Loucy (cell line): ENCODE measurements at regions not wholly inside any gene's neighbourhood (a gene's known extent, or its start where the extent isn't known, plus 50 kb on each side); places are given as distances from the start of the nearest gene placed in this dataset.

Experiments
- EZH2phosphoT487 ChIP-seq: fragments of 200-600 bp; IDR thresholded peaks from 2 replicates; pipeline ENCODE4 v1.6.1; 2018; ENCODE audit warnings: antibody characterized with exemption, mild to moderate bottlenecking, moderate library complexity, borderline replicate concordance
- TF ChIP-seq, protein P1 (sequence below): fragments of 200-600 bp; sonication (generic); conservative IDR thresholded peaks from 2 replicates; pipeline ENCODE4 v1.5.1; 2014; ENCODE audit warnings: mild to moderate bottlenecking, antibody characterized with exemption, low read length

DNA sequence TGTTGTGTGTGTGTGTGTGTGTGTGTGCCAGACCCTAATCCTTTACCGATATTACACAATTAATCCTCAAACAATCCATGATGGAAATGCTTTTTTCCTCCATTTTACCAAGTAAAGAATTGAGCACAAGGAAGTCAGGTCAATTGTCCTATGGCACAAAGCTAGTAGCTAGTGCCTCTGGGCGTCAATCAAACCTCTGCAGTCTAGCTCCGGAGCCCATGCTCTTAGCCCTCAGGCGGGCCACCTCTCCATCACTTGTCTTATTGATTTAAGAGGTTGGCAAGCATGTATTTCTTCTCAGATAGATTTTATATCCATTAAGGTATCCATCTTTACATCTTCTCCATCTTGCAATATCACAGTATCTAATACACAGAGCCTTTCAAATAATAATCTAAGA is 886.6 kb downstream of the TBL1XR1 start:
- TF ChIP-seq, protein P1, sequence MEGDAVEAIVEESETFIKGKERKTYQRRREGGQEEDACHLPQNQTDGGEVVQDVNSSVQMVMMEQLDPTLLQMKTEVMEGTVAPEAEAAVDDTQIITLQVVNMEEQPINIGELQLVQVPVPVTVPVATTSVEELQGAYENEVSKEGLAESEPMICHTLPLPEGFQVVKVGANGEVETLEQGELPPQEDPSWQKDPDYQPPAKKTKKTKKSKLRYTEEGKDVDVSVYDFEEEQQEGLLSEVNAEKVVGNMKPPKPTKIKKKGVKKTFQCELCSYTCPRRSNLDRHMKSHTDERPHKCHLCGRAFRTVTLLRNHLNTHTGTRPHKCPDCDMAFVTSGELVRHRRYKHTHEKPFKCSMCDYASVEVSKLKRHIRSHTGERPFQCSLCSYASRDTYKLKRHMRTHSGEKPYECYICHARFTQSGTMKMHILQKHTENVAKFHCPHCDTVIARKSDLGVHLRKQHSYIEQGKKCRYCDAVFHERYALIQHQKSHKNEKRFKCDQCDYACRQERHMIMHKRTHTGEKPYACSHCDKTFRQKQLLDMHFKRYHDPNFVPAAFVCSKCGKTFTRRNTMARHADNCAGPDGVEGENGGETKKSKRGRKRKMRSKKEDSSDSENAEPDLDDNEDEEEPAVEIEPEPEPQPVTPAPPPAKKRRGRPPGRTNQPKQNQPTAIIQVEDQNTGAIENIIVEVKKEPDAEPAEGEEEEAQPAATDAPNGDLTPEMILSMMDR, result no peak
- TF ChIP-seq EZH2phosphoT487, result no peak
